PFSK-1 (cell line): ENCODE measurements at regions not wholly inside any gene's neighbourhood (a gene's known extent, or its start where the extent isn't known, plus 50 kb on each side); places are given as distances from the start of the nearest gene placed in this dataset.

Experiments used
- FOXP2 ChIP-seq: optimal IDR thresholded peaks from 2 replicates; pipeline ENCODE3; 2011; ENCODE audit warnings: borderline replicate concordance, control low read depth, inconsistent platforms; ENCODE audit not compliant: insufficient read depth; ENCODE audit errors: extremely low read length, extremely low read depth
- POLR2AphosphoS5 ChIP-seq: IDR thresholded peaks from 2 replicates; pipeline ENCODE4 v1.6.1; 2012; ENCODE audit warnings: low read depth, mild to moderate bottlenecking, control low read depth, low read length, moderate library complexity
- SIN3A ChIP-seq: IDR thresholded peaks from 2 replicates; pipeline ENCODE4 v1.6.1; 2012; ENCODE audit warnings: mild to moderate bottlenecking, low read length, moderate library complexity, borderline replicate concordance; ENCODE audit not compliant: insufficient read depth
- TAF1 ChIP-seq: IDR thresholded peaks from 2 replicates; pipeline ENCODE4 v1.6.1; 2012; ENCODE audit warnings: low read length, control low read depth, borderline replicate concordance; ENCODE audit not compliant: insufficient read depth
- TF ChIP-seq, protein P1 (sequence below), 2 experiments: IDR thresholded peaks; 2 replicates each; pipeline versions ENCODE4 v1.6.1 to v1.8.0; 2011 to 2012; ENCODE audit warnings: low read depth in 2 of 2, low read length in 2 of 2, control low read depth in 1 of 2, inconsistent platforms in 1 of 2, mild to moderate bottlenecking in 1 of 2, moderate library complexity in 1 of 2; ENCODE audit not compliant: insufficient read depth in 1 of 2

GRCh38 chr6:147793871-147794643 is 285.6 kb downstream of the SAMD5 start:
- TF ChIP-seq POLR2AphosphoS5 (no peak), SIN3A (no peak), TAF1 (no peak), FOXP2 (no peak)
- TF ChIP-seq, protein P1, sequence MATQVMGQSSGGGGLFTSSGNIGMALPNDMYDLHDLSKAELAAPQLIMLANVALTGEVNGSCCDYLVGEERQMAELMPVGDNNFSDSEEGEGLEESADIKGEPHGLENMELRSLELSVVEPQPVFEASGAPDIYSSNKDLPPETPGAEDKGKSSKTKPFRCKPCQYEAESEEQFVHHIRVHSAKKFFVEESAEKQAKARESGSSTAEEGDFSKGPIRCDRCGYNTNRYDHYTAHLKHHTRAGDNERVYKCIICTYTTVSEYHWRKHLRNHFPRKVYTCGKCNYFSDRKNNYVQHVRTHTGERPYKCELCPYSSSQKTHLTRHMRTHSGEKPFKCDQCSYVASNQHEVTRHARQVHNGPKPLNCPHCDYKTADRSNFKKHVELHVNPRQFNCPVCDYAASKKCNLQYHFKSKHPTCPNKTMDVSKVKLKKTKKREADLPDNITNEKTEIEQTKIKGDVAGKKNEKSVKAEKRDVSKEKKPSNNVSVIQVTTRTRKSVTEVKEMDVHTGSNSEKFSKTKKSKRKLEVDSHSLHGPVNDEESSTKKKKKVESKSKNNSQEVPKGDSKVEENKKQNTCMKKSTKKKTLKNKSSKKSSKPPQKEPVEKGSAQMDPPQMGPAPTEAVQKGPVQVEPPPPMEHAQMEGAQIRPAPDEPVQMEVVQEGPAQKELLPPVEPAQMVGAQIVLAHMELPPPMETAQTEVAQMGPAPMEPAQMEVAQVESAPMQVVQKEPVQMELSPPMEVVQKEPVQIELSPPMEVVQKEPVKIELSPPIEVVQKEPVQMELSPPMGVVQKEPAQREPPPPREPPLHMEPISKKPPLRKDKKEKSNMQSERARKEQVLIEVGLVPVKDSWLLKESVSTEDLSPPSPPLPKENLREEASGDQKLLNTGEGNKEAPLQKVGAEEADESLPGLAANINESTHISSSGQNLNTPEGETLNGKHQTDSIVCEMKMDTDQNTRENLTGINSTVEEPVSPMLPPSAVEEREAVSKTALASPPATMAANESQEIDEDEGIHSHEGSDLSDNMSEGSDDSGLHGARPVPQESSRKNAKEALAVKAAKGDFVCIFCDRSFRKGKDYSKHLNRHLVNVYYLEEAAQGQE (IDR thresholded peaks at IDR 0.05; ENCODE audit: insufficient read depth in 1 of 2, low read depth in 2 of 2, low read length in 2 of 2): no peak
